SHP77 treated with DMSO at 0.1 percent for 48 hours (cell line): ENCODE measurements at regions not wholly inside any gene's neighbourhood (a gene's known extent, or its start where the extent isn't known, plus 50 kb on each side); places are given as distances from the start of the nearest gene placed in this dataset.

Experiments used
- DNase-seq: peaks from one replicate; lab custom pipeline; 2025; lab: John Stamatoyannopoulos, UW

- no peak for DNase-seq
These were observed 137.4 kb upstream of the AKR1E2 start for GRCh38 chr10:4688601-4689000.

GRCh38 chr10:4688168-4688567, 137.8 kb upstream of the AKR1E2 start:
- DNase-seq, result no peak

- DNase-seq, result no peak
These were observed 138.6 kb upstream of the AKR1E2 start for GRCh38 chr10:4687397-4687796.

DNA sequence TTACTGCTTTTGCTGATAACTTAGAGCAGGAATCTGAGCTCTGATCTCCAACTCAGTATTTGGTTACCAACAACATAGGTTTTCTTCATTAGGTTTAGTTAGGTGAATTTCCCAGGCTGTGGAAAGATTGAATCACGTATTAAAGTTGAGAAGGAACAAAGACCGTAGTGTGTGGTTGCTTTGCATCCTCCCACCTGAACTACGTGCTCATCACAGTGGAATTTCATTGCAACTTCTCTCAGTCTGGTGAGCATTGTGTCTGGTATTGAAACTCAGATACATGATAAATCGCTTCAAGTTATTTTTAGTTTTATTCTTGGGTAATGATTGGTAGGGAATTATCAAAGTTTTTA, 139.4 kb upstream of the AKR1E2 start:
- DNase-seq, result no peak

- DNase-seq, result no peak
These were observed 139.9 kb upstream of the AKR1E2 start for GRCh38 chr10:4685904-4686643.

GRCh38 chr10:4685491-4685890, 140.5 kb upstream of the AKR1E2 start:
- DNase-seq, result no peak

DNA sequence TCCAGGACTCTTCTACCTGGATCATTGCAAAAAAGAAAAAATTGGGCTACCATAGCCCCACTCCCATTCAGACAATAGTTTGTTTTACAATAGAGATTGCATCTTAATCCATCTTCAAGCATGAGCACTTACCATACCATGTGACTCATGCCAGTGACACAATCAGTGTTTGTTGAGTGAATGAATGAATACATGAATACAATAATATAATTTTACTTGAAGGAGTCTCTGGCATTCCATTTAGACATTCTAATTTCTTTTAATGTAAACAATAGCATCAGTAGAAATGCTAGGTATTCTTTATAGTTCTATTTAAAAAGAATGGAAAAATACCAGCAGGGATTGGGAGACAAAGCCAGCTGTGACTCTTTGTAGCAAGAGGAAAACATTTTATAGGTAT, 141.6 kb upstream of the AKR1E2 start:
- no peak for DNase-seq

- no peak for DNase-seq
These were observed 142.2 kb upstream of the AKR1E2 start for GRCh38 chr10:4683838-4684237.

- no peak for DNase-seq
These were observed 142.9 kb upstream of the AKR1E2 start for GRCh38 chr10:4683137-4683536.

DNA sequence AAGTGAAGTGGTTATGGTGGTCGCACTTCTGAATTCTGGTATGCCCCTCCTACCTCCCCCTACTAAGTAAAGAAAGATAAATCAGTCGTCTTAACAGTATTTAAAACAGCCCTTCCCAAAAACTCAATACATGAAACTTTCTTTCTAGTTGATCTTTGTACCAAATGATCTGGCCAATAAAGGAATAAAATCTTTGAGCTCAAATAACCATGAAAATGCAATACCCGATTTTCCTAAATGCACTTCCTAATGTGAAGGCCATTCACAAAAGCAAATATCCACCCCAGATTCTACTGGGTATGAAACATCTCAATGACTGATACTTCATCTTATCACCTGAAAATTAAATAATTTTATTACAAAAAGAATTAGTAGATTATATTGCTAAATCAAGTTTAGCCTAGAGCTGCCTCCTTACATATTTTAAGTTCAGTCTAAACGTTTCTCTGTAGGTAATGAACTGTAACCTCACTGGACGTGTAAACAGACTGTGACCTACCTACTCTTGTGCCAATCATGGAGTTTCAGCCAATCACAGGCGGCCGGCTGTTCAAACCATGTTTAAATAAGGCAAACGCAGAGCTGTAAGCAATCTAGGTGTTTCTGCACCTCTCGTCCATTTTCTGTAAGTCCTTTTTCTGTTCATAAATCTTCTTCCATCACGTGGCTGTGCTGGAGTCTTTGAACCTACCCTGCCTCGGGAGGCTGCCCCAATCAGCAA, 146.9 kb upstream of the AKR1E2 start:
- DNase-seq, result no peak

DNA sequence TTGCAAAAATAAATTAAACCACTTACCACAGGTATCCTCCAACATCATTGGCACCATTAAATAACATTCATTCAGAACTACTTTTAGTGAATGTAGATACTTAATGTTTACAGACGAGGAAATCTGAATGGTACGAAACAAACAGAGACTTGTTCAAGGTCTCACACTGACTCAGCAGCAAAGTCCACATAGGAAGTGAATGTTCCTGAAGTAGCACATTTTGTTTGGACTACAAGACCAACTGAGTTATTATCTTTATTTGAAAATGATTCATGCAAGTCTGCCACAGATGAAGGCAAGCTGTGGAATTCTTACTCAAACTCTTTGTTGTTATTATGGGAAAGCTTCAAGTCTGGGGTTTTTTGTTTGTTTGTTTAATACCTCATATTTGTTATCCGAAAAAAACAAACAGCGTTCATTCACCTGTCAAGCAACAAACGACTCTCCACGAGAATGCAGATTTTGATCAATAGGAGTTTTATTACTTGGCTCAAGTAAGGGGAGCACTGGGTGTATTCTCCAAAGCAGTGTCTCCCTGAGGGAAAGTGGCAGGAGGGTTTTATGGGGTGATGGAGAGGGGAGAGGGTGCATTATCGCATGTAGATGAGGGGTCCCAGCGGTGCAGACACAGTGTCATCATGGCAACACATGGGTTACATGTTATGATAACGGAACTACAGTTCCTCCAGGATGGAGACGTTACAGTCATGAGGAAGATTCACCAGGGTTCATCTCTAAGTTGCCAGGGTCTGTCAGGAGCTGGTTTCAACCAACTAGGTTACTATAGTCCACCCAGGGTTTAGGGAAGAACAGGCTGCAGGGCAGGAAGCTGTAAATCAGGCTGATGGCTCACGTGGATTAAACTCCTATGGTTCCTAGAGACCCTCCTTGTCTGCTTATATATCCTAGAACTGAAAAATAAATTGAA, 147.7 kb upstream of the AKR1E2 start:
- DNase-seq, result no peak

GRCh38 chr10:4677296-4678021, 148.5 kb upstream of the AKR1E2 start:
- DNase-seq, result no peak

DNA sequence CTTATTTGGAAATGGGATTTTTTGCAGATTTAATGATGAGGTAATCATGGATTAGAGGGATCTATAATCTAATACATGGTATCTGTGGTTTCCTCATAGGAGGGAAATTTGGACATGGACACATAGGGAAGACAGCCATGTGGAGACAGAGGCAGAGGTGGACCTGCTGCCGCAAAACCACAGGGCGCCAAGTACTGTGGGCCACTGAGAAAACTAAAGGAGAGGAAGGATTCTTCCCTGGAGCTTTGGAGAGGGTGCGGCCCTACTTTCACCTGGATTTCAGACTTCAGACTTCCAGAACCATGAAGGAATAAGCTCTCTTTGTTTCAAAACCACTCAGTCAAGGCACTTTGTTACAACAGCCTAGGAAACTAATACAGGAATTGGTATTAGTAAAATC, 149.4 kb upstream of the AKR1E2 start:
- DNase-seq, result no peak

GRCh38 chr10:4675808-4676207, 150.2 kb upstream of the AKR1E2 start:
- no peak for DNase-seq

- DNase-seq, result no peak
These were observed 152.5 kb upstream of the AKR1E2 start for GRCh38 chr10:4673279-4674040.

GRCh38 chr10:4672201-4672600, 153.8 kb upstream of the AKR1E2 start:
- DNase-seq, result no peak

DNA sequence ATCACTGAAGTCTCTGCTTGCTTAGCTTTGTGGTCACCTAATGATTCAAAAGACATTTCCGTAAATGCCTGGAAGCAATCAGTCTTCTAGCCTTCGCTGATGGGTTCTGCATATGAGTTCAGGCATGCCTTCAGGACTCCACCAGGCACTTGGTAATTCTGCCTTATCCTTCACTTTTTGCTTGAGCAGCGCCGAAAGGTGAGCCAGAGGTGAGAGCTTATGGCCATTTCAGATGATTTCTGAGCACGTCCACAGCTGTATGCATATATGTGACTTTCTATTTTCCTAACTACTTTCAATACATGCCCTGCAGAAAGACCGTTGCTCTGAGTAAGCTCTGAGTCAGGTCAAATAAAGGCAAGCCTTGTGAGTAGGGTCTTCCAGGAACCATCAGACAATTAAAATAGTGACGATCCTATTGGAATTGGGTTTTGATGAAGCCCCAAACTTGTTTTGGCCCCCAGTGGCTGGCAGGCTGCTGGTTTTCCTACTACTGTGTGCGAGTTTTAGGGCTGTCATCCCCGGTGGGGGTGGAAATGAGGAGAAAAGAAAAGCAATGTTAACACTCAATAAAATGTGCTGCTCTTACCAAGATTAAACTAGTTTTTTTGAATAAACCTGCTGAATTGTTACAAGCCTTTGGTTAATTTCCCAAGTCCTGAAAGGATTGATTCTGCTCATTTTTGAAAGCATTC, 154.4 kb upstream of the AKR1E2 start:
- DNase-seq, result no peak

GRCh38 chr10:4670737-4671136, 155.3 kb upstream of the AKR1E2 start:
- no peak for DNase-seq

DNA sequence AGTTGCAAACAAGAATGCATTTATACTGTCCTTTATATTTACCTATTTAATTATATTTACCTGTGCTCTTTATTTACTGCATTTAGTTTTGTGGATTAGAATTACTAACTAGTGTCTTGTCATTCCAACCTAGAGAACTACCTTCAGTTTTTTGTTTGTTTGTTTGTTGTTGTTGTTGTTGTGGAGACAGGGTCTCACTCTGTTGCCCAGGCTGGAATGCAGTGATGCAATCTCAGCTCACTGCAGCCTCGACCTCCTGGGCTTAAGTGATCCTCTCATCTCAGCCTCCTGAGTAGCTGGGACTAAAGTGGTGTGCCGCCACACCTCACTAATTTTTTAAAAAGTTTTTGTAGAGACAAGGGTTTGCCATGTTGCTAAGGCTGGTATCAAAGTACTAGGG, 156.4 kb upstream of the AKR1E2 start:
- DNase-seq, result no peak

GRCh38 chr10:4663162-4663992, 162.6 kb upstream of the AKR1E2 start:
- DNase-seq, result peak; percentile 45
